CD4-positive, alpha-beta T cell treated with Interleukin-6 at 100 ng/mL for 8 hours (primary cell): ENCODE measurements at regions not wholly inside any gene's neighbourhood (a gene's known extent, or its start where the extent isn't known, plus 50 kb on each side); places are given as distances from the start of the nearest gene placed in this dataset.
"Not testable (repeated sequence)": the region's sequence is repeated elsewhere in the genome, so short reads cannot be mapped to it uniquely, and the experiment has no call there.

Source experiments
- DNase-seq: peaks from one replicate; pipeline ENCODE4 v3.0.0-alpha.2; 2020; ENCODE audit warnings: mixed read lengths, low spot score

DNA sequence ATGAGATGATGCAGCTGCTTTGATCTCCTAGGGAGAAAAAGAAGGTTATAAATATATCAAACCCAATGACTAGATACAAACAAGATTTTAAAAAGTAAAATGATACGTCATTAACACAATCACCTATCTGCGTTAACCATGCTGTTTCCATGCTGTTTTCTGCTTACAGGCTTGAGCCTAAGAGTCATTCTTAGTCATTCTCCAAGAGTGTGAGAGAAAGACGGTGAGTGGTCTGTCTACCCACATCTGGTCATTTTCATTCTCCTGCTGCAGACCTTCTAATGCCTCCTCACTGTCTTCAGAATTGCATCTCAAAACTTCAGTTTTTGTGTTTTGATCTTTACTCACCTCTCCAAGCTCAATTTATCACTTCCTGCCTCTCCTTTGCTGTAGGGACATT is 98.0 kb upstream of the ELMO1 start:
- no peak for DNase-seq

DNA sequence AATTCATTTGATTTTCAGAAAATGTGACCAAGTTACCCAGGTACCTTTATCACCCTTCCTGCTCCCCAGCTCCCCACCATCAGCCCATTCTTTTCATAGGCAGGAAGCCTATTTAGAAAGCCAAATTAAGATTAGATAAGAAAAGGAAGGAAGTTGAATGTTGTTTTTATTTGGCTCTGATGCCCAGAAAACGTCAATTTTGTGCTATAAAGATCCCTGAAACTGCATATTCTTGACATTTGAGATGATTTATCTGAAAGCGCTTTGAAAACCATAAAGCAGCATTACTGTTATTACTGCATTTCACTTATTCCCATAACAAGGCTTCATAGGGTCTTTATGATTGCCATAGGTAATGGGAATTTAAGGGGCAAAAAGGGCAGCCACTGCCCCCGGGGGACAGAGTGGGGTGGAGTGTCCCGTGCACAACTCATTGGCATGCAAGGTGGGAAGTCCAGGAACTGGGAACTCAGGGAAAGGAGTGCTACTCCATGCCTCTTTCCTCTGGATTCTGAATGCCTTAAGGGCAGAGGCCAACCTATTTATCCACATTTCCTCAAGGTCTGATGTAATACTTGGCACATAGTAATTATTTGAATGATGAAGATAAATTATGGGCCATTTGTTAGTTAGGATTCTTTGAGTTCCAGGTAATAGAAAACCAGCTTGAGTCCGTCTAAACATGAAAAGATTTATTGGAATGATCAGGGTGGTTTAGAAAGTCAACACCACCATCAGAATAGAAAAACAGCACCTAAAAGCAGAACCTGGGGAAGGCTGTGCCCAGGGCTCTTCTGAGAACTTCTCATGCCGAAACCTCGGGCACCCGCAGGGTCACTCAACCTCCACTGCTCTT is 100.6 kb upstream of the ELMO1 start:
- DNase-seq: no peak

DNA sequence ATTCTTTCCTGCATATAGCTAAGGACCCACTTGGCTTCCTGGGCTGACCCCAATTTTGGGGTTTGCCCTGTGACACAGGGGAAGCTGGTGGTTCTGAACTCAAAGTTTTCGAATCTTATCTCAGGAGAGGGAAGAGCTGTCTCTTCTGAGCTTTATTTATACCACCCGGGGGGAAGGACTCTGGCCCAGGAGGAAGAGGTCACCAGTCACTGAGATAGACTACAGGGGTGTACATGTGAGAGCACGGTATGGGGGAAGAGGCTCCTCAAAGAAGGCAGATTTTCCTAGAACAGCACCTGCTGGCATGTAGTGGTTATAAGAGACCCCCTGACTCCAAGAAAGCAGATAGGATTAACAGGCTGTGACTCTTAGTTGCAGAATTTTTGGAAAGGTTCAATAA is 101.8 kb upstream of the ELMO1 start:
- DNase-seq: no peak

DNA sequence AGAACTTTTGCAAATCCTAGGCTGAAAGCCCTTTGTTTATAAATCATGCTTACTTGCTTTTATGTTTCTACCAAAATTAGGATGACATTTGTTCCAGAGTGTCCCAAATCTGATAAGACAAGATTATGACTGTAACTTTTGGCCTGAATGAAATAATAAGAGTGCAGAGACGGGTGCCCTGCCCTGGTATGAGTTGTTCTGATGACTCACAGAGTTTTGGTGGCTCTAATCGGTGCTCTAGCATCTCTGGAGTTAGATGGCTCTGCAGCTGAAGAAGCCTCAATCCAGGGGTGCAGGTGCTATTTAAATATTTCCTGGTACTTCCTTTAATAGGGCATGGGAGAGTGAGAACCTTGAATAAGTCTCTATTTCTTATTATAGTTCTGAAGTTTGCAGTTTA is 102.2 kb upstream of the ELMO1 start:
- no peak for DNase-seq

DNA sequence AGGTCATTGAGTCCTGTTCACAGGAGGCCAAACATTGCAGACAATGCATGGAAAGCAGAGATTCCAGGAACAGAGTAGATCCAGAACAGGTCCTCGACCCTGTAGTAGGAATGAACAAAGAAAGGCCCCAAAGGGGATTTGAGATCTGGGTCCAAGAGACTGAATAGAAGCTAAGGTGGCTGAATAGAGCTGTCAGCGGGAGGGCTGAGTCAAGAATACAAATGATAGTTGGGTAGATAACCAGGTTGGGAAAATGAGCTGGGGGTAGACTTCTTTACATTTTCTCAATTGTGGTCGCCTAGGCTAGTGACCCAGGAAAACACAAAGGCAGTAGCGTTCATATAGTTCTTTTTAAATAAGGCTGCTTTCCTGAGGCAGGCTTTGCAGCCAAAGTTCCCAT is 103.4 kb upstream of the ELMO1 start:
- no peak for DNase-seq

- DNase-seq: not testable (repeated sequence)
Measured at GRCh38 chr7:37552439-37552838, 103.8 kb upstream of the ELMO1 start.

- no peak for DNase-seq
Measured at GRCh38 chr7:37555528-37555927, 106.9 kb upstream of the ELMO1 start.

- DNase-seq: no peak
Measured at GRCh38 chr7:37557571-37558209, 109.0 kb upstream of the ELMO1 start.

DNA sequence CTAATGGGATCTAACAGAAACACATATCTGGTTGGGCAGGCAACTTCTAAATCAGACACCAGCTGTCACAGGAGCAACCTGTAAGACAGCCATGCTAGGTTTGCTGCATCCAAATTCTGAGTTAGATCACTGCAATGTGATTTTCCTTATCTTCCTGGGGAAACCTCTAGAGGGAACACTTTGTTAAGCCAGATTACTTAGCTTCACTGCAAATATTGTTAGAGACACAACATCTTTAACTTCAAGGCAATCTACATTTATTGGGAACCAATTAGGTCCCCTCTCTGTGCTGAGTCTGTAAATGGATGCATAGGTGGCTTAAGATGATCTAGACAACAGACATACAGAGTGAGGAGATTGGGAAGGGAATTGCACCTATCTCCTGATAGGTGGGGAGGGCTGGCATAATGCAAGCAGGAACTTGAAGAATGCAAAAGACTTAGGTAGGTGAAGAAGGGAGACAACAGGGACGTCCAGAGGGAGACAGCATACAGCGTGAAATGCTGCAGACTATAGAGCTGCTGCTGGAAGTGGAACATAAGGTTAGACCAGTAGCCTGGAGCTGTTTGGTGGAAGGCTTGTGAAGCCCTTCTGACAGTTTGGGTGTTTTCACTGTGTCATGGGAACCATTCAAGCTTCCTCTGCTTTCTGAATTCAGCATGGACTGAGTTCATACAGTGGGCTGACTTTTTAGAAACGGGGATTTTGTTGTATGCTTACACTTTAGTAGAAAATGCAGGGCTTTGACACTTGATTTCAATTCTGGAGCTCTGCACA is 109.8 kb upstream of the ELMO1 start:
- no peak for DNase-seq

- no peak for DNase-seq
Measured at GRCh38 chr7:37570145-37570544, 113.4 kb upstream of the GPR141 start.

- no peak for DNase-seq
Measured at GRCh38 chr7:37571806-37572205, 111.8 kb upstream of the GPR141 start.

- DNase-seq: no peak
Measured at GRCh38 chr7:37577412-37577811, 106.2 kb upstream of the GPR141 start.

- DNase-seq: no peak
Measured at GRCh38 chr7:37577901-37578300, 105.7 kb upstream of the GPR141 start.

- no peak for DNase-seq
Measured at GRCh38 chr7:37578350-37578749, 105.2 kb upstream of the GPR141 start.

DNA sequence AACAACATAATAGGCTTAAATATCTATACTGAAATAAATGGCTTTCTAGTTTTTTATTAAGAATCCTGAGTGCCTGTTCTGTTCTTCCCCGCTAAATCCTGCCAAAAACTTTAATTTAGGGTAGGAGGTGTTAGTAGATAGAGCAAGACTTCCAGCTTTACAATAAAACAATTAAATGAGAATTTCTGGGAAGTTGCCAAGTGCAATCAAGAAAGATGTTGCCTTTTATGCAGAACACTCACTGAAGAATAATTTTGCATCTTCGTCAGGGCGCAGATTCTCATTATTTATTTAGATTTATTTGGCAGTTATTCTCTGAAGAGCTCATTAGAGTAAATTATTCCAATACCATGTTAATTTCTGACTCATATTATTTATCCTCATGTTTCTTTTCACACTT is 103.2 kb upstream of the GPR141 start:
- DNase-seq: no peak

DNA sequence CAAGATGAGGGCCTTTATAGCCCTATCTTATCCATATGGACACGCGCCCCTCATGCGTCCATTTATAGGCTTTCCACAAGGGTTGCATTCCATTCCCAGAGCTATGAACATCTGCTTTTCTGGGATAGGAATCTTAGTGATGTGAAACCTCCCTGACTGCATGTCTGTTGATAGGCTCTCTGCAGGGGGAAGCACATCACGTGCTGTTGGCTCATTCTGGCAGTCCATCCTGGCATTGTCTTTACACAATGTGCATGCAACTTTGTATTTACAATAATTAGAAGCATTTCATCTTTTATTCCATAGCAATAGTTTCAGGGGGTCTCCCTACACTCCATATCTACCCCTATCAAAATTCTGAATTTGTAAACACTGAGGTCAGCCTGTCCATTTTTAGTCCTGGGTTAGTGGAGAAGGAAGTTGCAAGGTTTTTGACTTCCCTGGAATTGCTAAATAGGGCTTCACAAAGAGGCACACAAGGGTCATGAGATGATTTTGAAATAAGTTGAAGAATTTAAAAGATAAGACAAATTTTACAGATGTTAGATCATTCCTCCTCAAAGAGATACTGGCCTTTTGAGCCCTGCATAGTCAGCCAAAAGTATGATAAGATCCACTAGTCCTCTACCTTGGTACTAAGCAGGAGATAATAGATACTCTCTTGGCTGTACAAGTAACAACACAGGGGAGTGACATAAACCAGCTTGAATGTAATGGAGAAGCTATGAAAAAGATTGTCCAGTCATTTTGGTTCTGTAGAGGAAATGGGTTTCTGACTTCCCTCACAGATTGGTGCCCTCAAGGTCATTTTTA is 98.7 kb upstream of the GPR141 start:
- DNase-seq: not testable (repeated sequence)

DNA sequence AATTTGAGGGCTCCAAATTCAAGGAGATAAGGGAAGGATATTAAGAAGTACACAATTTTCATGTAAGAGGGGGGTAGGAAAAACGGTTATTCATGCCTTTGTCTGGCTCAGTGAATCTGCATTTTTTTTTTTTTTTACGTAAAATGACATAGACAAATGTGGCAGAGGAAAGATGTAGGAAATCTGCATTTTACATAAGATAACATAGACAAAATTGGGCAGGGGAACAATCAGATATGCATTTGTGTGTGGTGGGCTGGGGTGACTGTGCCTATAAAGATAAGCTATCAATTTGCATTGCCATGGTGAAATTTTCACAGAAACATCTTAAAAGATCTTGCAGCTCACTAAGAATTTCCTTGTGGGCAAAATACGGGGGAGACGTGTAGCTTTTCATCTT is 92.7 kb upstream of the GPR141 start:
- DNase-seq: no peak

GRCh38 chr7:37592366-37592765 is 91.2 kb upstream of the GPR141 start:
- no peak for DNase-seq

DNA sequence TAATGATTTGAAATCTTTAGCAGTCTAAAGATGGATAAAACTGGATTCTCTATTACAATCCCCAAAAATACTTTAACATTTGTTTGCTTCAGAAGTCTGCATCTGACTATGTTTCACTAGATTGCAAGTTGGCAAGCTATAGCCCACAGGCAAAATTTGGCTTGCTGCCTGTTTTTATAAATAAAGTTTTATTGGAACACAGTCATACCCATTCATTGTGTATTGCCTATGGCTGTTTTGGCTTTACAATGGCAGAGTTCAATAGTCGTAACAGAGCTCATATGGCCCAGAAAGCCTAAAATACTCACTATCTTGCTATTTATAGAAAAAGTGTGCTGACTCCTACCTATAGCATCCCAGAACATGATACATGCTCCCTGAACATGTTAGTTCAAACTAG is 89.0 kb upstream of the GPR141 start:
- DNase-seq: no peak

- DNase-seq: no peak
Measured at GRCh38 chr7:37598824-37599223, 84.7 kb upstream of the GPR141 start.

GRCh38 chr7:37601321-37601720 is 82.2 kb upstream of the GPR141 start:
- no peak for DNase-seq

GRCh38 chr7:37604078-37604477 is 79.5 kb upstream of the GPR141 start:
- DNase-seq: no peak
